Smooth muscle cell (in vitro differentiated cells): ENCODE measurements at regions not wholly inside any gene's neighbourhood (a gene's known extent, or its start where the extent isn't known, plus 50 kb on each side); places are given as distances from the start of the nearest gene placed in this dataset.
"Not testable (repeated sequence)": the region's sequence is repeated elsewhere in the genome, so short reads cannot be mapped to it uniquely, and the experiment has no call there.

ENCODE experiments used
- DNase-seq: peaks from one replicate; lab custom pipeline; 2025; ENCODE audit not compliant: unreplicated experiment; lab: John Stamatoyannopoulos, UW
- H2AFZ ChIP-seq: fragments of 200-600 bp; sonication (generic); 2 replicates; pipeline ENCODE4 v1.6.0; 2016; ENCODE audit warnings: antibody characterized with exemption, low read depth, mild to moderate bottlenecking
- H3F3A ChIP-seq: fragments of 200-600 bp; sonication (generic); 2 replicates; pipeline ENCODE4 v1.6.0; 2017; ENCODE audit warnings: antibody characterized with exemption, low read depth
- H3K27ac ChIP-seq: fragments of 200-600 bp; sonication (generic); 2 replicates; pipeline ENCODE4 v1.5.1; 2016; ENCODE audit warnings: low read depth, mild to moderate bottlenecking
- H3K27me3 ChIP-seq: fragments of 200-600 bp; sonication (generic); 2 replicates; pipeline ENCODE4 v1.6.1; 2016; ENCODE audit warnings: low read depth, mild to moderate bottlenecking
- H3K36me3 ChIP-seq: fragments of 200-600 bp; sonication (generic); 2 replicates; pipeline ENCODE4 v1.5.1; 2016; ENCODE audit warnings: low read depth
- H3K4me1 ChIP-seq: fragments of 200-600 bp; sonication (generic); 2 replicates; pipeline ENCODE4 v1.5.1; 2016; ENCODE audit warnings: low read depth
- H3K4me2 ChIP-seq: fragments of 200-600 bp; sonication (generic); 2 replicates; pipeline ENCODE4 v1.6.0; 2016; ENCODE audit warnings: mild to moderate bottlenecking
- H3K4me3 ChIP-seq: fragments of 200-600 bp; sonication (generic); 2 replicates; pipeline ENCODE4 v1.5.1; 2016; ENCODE audit warnings: mild to moderate bottlenecking
- H3K79me2 ChIP-seq: fragments of 200-600 bp; sonication (generic); 2 replicates; pipeline ENCODE4 v1.6.0; 2016; ENCODE audit warnings: low read depth, mild to moderate bottlenecking
- H3K9ac ChIP-seq: fragments of 200-600 bp; sonication (generic); 2 replicates; pipeline ENCODE4 v1.6.0; 2016; ENCODE audit warnings: low read depth
- H3K9me3 ChIP-seq: fragments of 200-600 bp; sonication (generic); replicated peaks from 2 replicates; pipeline ENCODE4 v1.5.1; 2016; ENCODE audit warnings: low read depth
- H4K20me1 ChIP-seq: fragments of 200-600 bp; sonication (generic); 2 replicates; pipeline ENCODE4 v1.6.0; 2016; ENCODE audit warnings: low read depth
- WGBS: methylation state at CpG from one replicate; pipeline ENCODE4 v1.1.7; 2016; ENCODE audit warnings: low lambda C conversion rate; 5-methylcytosine and 5-hydroxymethylcytosine counted together
- TF ChIP-seq, protein P1 (sequence below): fragments of 200-600 bp; sonication (generic); IDR thresholded peaks from 2 replicates; pipeline ENCODE4 v1.5.1; 2017; ENCODE audit warnings: borderline replicate concordance, mild to moderate bottlenecking, antibody characterized with exemption; ENCODE audit not compliant: insufficient read depth, poor library complexity, severe bottlenecking

DNA sequence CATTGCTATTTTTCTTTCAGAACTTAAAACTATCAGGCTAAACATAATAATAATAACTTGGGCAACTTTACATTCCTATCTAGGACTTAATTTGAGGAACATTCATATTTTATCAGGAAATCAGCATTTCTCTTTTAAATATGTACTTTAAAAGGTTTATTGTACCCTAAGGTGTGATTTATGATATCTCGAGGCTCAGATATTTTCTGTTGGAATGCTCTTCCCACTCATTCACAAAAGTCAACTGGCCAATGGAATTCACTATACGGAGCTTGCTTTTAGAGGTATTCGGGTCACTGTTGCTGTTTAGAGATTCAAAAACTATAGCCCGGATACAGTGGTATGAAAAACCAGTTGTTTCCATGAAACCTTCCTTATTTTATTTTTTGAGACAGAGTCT lies 328.3 kb downstream of the GBA3 start:
- Histone ChIP-seq H3K9ac (no peak overlapping the region), H3K36me3 (no peaks in the 10 kb centered on the region), H3K27ac (no peak overlapping the region), H2AFZ (no peak overlapping the region), H3K4me3 (no peak overlapping the region), H3K4me1 (no peaks in the 10 kb centered on the region), H3F3A (no peaks in the 10 kb centered on the region), H3K27me3 (no peaks in the 10 kb centered on the region), H3K79me2 (no peaks in the 10 kb centered on the region), H4K20me1 (no peaks in the 10 kb centered on the region), H3K4me2 (no peak overlapping the region), H3K9me3 (no peaks in the 10 kb centered on the region)
- 80% methylated on average over 4 of the region's 4 CpGs for WGBS
- no peak for DNase-seq
- TF ChIP-seq, protein P1, sequence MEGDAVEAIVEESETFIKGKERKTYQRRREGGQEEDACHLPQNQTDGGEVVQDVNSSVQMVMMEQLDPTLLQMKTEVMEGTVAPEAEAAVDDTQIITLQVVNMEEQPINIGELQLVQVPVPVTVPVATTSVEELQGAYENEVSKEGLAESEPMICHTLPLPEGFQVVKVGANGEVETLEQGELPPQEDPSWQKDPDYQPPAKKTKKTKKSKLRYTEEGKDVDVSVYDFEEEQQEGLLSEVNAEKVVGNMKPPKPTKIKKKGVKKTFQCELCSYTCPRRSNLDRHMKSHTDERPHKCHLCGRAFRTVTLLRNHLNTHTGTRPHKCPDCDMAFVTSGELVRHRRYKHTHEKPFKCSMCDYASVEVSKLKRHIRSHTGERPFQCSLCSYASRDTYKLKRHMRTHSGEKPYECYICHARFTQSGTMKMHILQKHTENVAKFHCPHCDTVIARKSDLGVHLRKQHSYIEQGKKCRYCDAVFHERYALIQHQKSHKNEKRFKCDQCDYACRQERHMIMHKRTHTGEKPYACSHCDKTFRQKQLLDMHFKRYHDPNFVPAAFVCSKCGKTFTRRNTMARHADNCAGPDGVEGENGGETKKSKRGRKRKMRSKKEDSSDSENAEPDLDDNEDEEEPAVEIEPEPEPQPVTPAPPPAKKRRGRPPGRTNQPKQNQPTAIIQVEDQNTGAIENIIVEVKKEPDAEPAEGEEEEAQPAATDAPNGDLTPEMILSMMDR: no peak

DNA sequence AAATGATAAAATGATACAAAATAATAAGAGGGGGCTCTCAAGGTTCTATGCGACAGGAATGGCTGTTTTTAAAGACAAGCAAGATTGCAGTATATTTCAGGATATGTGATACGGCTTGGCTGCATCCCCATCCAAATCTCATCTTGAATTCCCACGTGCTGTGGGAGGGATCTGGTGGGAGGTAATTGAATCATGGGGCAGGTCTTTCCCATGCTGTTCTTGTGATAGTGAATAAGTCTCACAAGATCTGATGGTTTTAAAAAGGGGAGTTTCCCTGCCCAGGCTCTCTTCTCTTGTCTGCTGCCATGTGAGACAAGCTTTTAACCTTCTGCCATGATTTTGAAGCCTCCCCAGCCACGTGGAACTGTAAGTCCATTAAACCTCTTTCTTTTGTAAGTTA lies 327.7 kb downstream of the GBA3 start:
- not testable (repeated sequence) for H3K27ac ChIP-seq

DNA sequence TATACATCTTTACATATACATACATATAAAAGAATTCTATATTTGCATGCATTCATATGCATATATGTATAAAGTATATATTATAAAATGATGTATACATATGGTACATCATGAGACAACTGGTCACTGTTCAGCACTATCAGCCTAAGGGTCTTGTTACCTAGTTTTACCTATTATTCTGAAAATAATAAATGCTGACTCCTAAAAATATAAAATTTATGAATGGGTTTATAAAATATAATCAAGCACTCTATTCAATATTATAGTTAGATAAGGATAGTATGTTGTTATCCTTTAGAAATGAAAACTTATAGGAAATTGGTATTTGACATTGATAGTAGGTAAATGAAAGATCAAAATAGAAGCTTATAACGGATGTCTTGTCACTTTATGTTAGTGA lies 324.2 kb downstream of the GBA3 start:
- 97% methylated on average over 1 of the region's 1 CpG for WGBS
- DNase-seq: no peak
- TF ChIP-seq, protein P1: no peak

More for the DNA sequence above, 327.7 kb downstream of the GBA3 start:
- not testable (repeated sequence) for H3K27me3 ChIP-seq, H2AFZ ChIP-seq, DNase-seq, H3K36me3 ChIP-seq, H4K20me1 ChIP-seq, H3K4me3 ChIP-seq, H3K4me2 ChIP-seq, H3K9ac ChIP-seq, H3F3A ChIP-seq, H3K79me2 ChIP-seq, H3K9me3 ChIP-seq, H3K4me1 ChIP-seq
- WGBS: 91% methylated on average over 4 of the region's 4 CpGs

DNA sequence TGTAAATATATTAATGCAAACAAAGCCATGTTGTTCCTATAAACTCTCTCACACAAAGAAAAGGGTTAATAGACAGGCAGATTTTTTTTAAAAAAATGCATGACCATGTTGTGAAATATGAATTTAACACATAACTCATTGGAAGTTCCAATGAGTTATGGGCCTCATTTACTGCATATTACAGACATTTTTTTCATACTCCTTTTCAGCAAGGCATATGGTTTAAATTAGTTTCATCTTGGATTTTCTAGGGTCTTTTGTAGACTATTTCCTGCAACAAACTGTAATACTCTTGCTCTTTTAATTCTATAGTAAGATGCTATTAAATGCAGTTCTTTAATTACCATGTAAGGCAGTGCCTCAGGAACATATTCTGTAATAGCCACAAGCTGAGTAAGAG lies 323.1 kb downstream of the GBA3 start:
- Histone ChIP-seq H3K79me2 (no peaks in the 10 kb centered on the region), H3K36me3 (no peaks in the 10 kb centered on the region), H4K20me1 (no peaks in the 10 kb centered on the region), H3K4me1 (no peaks in the 10 kb centered on the region), H3K27me3 (no peaks in the 10 kb centered on the region), H2AFZ (no peak overlapping the region), H3K9me3 (no peaks in the 10 kb centered on the region), H3K9ac (no peak overlapping the region), H3K4me2 (no peak overlapping the region), H3K4me3 (no peak overlapping the region), H3K27ac (no peak overlapping the region), H3F3A (no peaks in the 10 kb centered on the region)
- TF ChIP-seq, protein P1: no peak
- no peak for DNase-seq

More for the DNA sequence above, 324.2 kb downstream of the GBA3 start:
- Histone ChIP-seq H3K9me3 (no peaks in the 10 kb centered on the region), H3K4me3 (no peak overlapping the region), H3K27ac (no peak overlapping the region), H3K27me3 (no peaks in the 10 kb centered on the region), H3K9ac (no peak overlapping the region), H3K4me1 (no peaks in the 10 kb centered on the region), H2AFZ (no peak overlapping the region), H3F3A (no peaks in the 10 kb centered on the region), H3K36me3 (no peaks in the 10 kb centered on the region), H4K20me1 (no peaks in the 10 kb centered on the region), H3K79me2 (no peaks in the 10 kb centered on the region), H3K4me2 (no peak overlapping the region)
